Tibial nerve (tissue), 4 donors: ENCODE measurements at regions not wholly inside any gene's neighbourhood (a gene's known extent, or its start where the extent isn't known, plus 50 kb on each side); places are given as distances from the start of the nearest gene placed in this dataset.

Source experiments
- DNase-seq, 2 donors: peaks; one replicate each; pipeline ENCODE4 v3.0.0-alpha.2; 2019; ENCODE audit warnings: low spot score in 2 of 2
- H3K27ac ChIP-seq, 4 donors: fragments of 200-600 bp; sonication (generic) in 3 of 4; one replicate each; pipeline ENCODE4 v1.5.1; 2017 to 2019; ENCODE audit warnings: mild to moderate bottlenecking in 1 of 4
- H3K27me3 ChIP-seq, 2 donors: fragments of 200-600 bp; sonication (generic) in 1 of 2; one replicate each; pipeline versions ENCODE4 v1.5.1 to v1.6.0; 2017 to 2019
- H3K36me3 ChIP-seq, 3 donors: fragments of 200-600 bp; sonication (generic); one replicate each; pipeline ENCODE4 v1.5.1; 2018 to 2019
- H3K4me1 ChIP-seq, 4 donors: fragments of 200-600 bp; sonication (generic) in 3 of 4; one replicate each; pipeline ENCODE4 v1.5.1; 2017 to 2019
- H3K4me3 ChIP-seq, 4 donors: fragments of 200-600 bp; sonication (generic) in 3 of 4; one replicate each; pipeline ENCODE4 v1.5.1; 2017 to 2019; ENCODE audit warnings: mild to moderate bottlenecking in 1 of 4, moderate library complexity in 1 of 4
- H3K9me3 ChIP-seq, 4 donors: fragments of 200-600 bp; sonication (generic) in 3 of 4; one replicate each; pipeline ENCODE4 v1.5.1; 2017 to 2019
- CTCF ChIP-seq, 5 experiments: fragments of 200-600 bp in 3 of 5; fragments of 450-650 bp in 2 of 5; sonication (generic) in 3 of 5; IDR thresholded peaks; one replicate each; pipeline ENCODE4 v1.5.1; 2016 to 2019; ENCODE audit warnings: antibody characterized with exemption in 5 of 5, mild to moderate bottlenecking in 3 of 5, moderate library complexity in 2 of 5
- EP300 ChIP-seq, 2 donors: sonication (generic); formaldehyde crosslinking; IDR thresholded peaks; one replicate each; pipeline ENCODE4 v1.6.1; 2017; ENCODE audit warnings: antibody characterized with exemption in 2 of 2, mild to moderate bottlenecking in 1 of 2
- POLR2A ChIP-seq, 2 donors: fragments of 450-650 bp; IDR thresholded peaks; one replicate each; pipeline ENCODE4 v1.6.1; 2017; ENCODE audit warnings: antibody characterized with exemption in 2 of 2, mild to moderate bottlenecking in 2 of 2, moderate library complexity in 2 of 2
- WGBS, 2 donors: methylation state at CpG; one replicate each; pipeline ENCODE4 v1.1.5; 2018; 5-methylcytosine and 5-hydroxymethylcytosine counted together

GRCh38 chr5:12626556-12626955, 722.3 kb upstream of the CTNND2 start:
- WGBS, 2 donors: 88 to 95% methylated on average over 5 of the region's 5 CpGs
- no peak overlapping the region for H3K27ac ChIP-seq
- no peaks in the 10 kb centered on the region for H3K36me3 ChIP-seq
- no peak for DNase-seq
- peaks cover 0 to 8% (median under 1%) of the 10 kb centered on the region in 4 donors for H3K9me3 ChIP-seq
- no peaks in the 10 kb centered on the region for H3K4me1 ChIP-seq
- no peaks in the 10 kb centered on the region for H3K27me3 ChIP-seq
- H3K4me3 ChIP-seq: no peak overlapping the region
- no peak for TF ChIP-seq POLR2A (IDR thresholded peaks at IDR 0.05)
- TF ChIP-seq EP300 (IDR thresholded peaks at IDR 0.05): no peak
- TF ChIP-seq CTCF (IDR thresholded peaks at IDR 0.05): no peak

GRCh38 chr5:12625667-12626263, 721.5 kb upstream of the CTNND2 start:
- no peaks in the 10 kb centered on the region for H3K36me3 ChIP-seq
- peaks cover 0 to 8% (median 1%) of the 10 kb centered on the region in 4 donors for H3K9me3 ChIP-seq
- H3K4me1 ChIP-seq: no peaks in the 10 kb centered on the region
- WGBS, 2 donors: 70 to 73% methylated on average over 8 of the region's 8 CpGs
- H3K27ac ChIP-seq: no peak overlapping the region
- no peak for DNase-seq
- H3K27me3 ChIP-seq: no peaks in the 10 kb centered on the region
- no peak for TF ChIP-seq POLR2A (IDR thresholded peaks at IDR 0.05)
- no peak for TF ChIP-seq EP300 (IDR thresholded peaks at IDR 0.05)
- TF ChIP-seq CTCF (IDR thresholded peaks at IDR 0.05): no peak
- no peak overlapping the region for H3K4me3 ChIP-seq

- TF ChIP-seq POLR2A (IDR thresholded peaks at IDR 0.05): no peak
- DNase-seq: no peak
- peaks cover 0 to 8% (median 1%) of the 10 kb centered on the region in 4 donors for H3K9me3 ChIP-seq
- no peak overlapping the region for H3K4me3 ChIP-seq
- no peaks in the 10 kb centered on the region for H3K4me1 ChIP-seq
- H3K36me3 ChIP-seq: no peaks in the 10 kb centered on the region
- H3K27me3 ChIP-seq: no peaks in the 10 kb centered on the region
- WGBS, 2 donors: 84 to 91% methylated on average over 4 of the region's 4 CpGs
- no peak overlapping the region for H3K27ac ChIP-seq
Observed at GRCh38 chr5:12624776-12625560, 720.7 kb upstream of the CTNND2 start.

- DNase-seq: no peak
- TF ChIP-seq POLR2A (IDR thresholded peaks at IDR 0.05) (no peak), CTCF (IDR thresholded peaks at IDR 0.05) (no peak), EP300 (IDR thresholded peaks at IDR 0.05) (no peak)
- Histone ChIP-seq H3K9me3 (peaks cover 0 to 8% (median 1%) of the 10 kb centered on the region in 4 donors), H3K27ac (no peak overlapping the region), H3K4me1 (no peaks in the 10 kb centered on the region), H3K4me3 (no peak overlapping the region), H3K36me3 (no peaks in the 10 kb centered on the region), H3K27me3 (no peaks in the 10 kb centered on the region)
- 41% methylated on average over 1 of the region's 1 CpG for WGBS, 2 donors
Observed at GRCh38 chr5:12623408-12623807, 719.2 kb upstream of the CTNND2 start.

GRCh38 chr5:12616093-12616492, 711.8 kb upstream of the CTNND2 start:
- DNase-seq: no peak
- Histone ChIP-seq H3K9me3 (peaks cover 0 to 10% (median 0%) of the 10 kb centered on the region in 4 donors), H3K4me3 (no peak overlapping the region), H3K27ac (no peak overlapping the region), H3K36me3 (no peaks in the 10 kb centered on the region), H3K27me3 (no peaks in the 10 kb centered on the region), H3K4me1 (no peaks in the 10 kb centered on the region)
- 74% methylated on average over 4 of the region's 4 CpGs for WGBS, 2 donors
- TF ChIP-seq POLR2A (IDR thresholded peaks at IDR 0.05): no peak
- no peak for TF ChIP-seq CTCF (IDR thresholded peaks at IDR 0.05)
- no peak for TF ChIP-seq EP300 (IDR thresholded peaks at IDR 0.05)
